ENCODE measurements at regions not wholly inside any gene's neighbourhood (a gene's known extent, or its start where the extent isn't known, plus 50 kb on each side); places are given as distances from the start of the nearest gene placed in this dataset.
"Not testable (repeated sequence)": the region's sequence is repeated elsewhere in the genome, so short reads cannot be mapped to it uniquely, and the experiment has no call there.

DNA sequence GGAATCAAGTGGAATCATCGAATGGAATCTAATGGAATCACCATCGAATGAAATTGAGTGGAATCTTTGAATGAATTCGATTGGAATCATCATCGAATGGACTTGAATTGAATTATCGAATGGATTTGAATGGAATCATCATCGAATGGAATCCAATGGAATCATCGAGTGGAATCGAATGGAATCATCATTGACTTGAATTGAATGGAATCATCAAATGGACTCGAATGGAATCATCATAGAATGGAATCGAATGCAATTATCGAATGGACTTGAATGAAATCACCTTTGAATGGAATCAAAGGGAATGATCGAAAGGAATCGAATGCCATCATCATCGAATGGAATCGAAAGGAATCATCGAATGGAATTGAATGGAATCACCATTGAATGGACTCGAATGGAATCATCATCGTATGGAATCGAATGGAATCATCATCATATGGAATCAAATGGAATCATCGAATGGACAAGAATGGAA is 231.6 kb downstream of the SHCBP1 start:
- TF ChIP-seq, protein P1, sequence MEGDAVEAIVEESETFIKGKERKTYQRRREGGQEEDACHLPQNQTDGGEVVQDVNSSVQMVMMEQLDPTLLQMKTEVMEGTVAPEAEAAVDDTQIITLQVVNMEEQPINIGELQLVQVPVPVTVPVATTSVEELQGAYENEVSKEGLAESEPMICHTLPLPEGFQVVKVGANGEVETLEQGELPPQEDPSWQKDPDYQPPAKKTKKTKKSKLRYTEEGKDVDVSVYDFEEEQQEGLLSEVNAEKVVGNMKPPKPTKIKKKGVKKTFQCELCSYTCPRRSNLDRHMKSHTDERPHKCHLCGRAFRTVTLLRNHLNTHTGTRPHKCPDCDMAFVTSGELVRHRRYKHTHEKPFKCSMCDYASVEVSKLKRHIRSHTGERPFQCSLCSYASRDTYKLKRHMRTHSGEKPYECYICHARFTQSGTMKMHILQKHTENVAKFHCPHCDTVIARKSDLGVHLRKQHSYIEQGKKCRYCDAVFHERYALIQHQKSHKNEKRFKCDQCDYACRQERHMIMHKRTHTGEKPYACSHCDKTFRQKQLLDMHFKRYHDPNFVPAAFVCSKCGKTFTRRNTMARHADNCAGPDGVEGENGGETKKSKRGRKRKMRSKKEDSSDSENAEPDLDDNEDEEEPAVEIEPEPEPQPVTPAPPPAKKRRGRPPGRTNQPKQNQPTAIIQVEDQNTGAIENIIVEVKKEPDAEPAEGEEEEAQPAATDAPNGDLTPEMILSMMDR (IDR thresholded peaks at IDR 0.05), result not testable (repeated sequence)
- TF ChIP-seq POLR2A (IDR thresholded peaks at IDR 0.05), result not testable (repeated sequence)
